HCT116 (cell line): ENCODE measurements at regions not wholly inside any gene's neighbourhood (a gene's known extent, or its start where the extent isn't known, plus 50 kb on each side); places are given as distances from the start of the nearest gene placed in this dataset.

Experiments
- ATF3 ChIP-seq: IDR thresholded peaks from 2 replicates; pipeline ENCODE4 v1.6.1; 2012
- CTCF ChIP-seq, 3 experiments: fragments of 200-600 bp in 1 of 3; sonication (generic) in 1 of 3; IDR thresholded peaks in 2 of 3; conservative IDR thresholded peaks in 1 of 3; 2 replicates each; pipeline ENCODE4 v1.5.1; 2012 to 2017; ENCODE audit warnings: low read depth in 2 of 3, low read length in 2 of 3, antibody characterized with exemption in 1 of 3, borderline replicate concordance in 1 of 3, control low read depth in 1 of 3, mild to moderate bottlenecking in 1 of 3, mixed read lengths in 1 of 3, mixed run types in 1 of 3, moderate library complexity in 1 of 3; ENCODE audit not compliant: insufficient read depth in 1 of 3
- EZH2phosphoT487 ChIP-seq: fragments of 200-600 bp; IDR thresholded peaks from 2 replicates; pipeline ENCODE4 v1.6.1; 2018; ENCODE audit warnings: antibody characterized with exemption, borderline replicate concordance
- RAD21 ChIP-seq: IDR thresholded peaks from 2 replicates; pipeline ENCODE4 v1.6.1; 2012; ENCODE audit warnings: low read depth, mild to moderate bottlenecking

- TF ChIP-seq CTCF (IDR thresholded peaks at IDR 0.05 in 2 of 3, conservative IDR thresholded peaks at IDR 0.05 in 1 of 3; ENCODE audit: borderline replicate concordance in 1 of 3, insufficient read depth in 1 of 3, low read depth in 2 of 3, low read length in 2 of 3) = no peak
- no peak for TF ChIP-seq EZH2phosphoT487
- no peak for TF ChIP-seq ATF3
- no peak for TF ChIP-seq RAD21
Measured at GRCh38 chr19:33878910-33879810, 82.5 kb downstream of the KCTD15 start.
